HG03469 (cell line): ENCODE measurements at regions not wholly inside any gene's neighbourhood (a gene's known extent, or its start where the extent isn't known, plus 50 kb on each side); places are given as distances from the start of the nearest gene placed in this dataset.
"Not testable (repeated sequence)": the region's sequence is repeated elsewhere in the genome, so short reads cannot be mapped to it uniquely, and the experiment has no call there.

ENCODE experiments used
- ATAC-seq: cut with Tn5 transposase; IDR thresholded peaks from one replicate; pipeline ENCODE4 v1.9.1; 2021; ENCODE audit warnings: mild to moderate bottlenecking, moderate library complexity, moderate number of reproducible peaks; ENCODE audit not compliant: unreplicated experiment

DNA sequence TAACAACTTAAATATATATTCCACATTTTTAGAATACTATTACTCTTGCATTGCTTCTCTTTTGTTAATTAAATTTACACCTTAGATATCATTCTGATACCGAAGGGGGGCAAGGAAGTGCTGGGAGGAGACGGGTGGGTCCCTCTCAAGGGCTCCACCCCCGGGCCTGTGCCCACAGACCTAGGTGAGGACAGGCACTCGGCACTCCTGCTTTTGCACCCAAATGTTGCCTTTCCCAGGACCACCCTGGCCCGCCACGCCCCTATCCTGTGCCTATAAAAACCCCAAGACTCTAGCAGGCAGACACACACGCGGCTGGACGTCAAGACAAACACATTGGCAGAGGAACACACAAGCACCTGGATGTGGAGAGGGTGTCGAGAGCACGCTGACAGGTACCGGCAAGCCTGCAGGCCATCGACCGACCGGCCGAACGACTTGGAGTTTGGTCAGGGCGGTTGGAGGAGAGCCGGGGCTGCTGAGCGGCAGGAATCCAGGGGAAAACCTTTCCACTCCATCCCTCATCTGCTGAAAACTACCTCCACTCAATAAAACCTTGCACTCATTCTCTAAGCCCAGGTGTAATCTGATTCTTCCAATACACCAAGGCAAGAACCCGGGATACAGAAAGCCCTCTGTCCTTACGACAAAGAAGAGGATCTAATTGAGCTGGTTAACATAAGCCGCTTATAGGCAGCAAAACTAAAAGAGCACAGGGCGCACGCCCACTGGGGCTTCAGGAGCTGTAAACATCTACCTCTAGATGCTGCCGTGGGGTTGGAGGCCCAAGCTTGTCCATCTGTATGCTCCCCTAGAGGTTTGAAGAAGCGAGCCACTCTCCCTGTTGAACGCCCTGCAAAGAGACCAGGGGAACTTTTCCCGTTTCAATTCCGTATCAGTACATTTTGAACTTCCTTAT is 197.4 kb upstream of the PRSS16 start:
- ATAC-seq = no peak

- not testable (repeated sequence) for ATAC-seq
Measured at GRCh38 chr6:27052082-27052730, 195.3 kb upstream of the PRSS16 start.

GRCh38 chr6:27052731-27053082 is 194.8 kb upstream of the PRSS16 start:
- ATAC-seq = no peak

- ATAC-seq = no peak
Measured at GRCh38 chr6:27053738-27054137, 193.8 kb upstream of the PRSS16 start.

DNA sequence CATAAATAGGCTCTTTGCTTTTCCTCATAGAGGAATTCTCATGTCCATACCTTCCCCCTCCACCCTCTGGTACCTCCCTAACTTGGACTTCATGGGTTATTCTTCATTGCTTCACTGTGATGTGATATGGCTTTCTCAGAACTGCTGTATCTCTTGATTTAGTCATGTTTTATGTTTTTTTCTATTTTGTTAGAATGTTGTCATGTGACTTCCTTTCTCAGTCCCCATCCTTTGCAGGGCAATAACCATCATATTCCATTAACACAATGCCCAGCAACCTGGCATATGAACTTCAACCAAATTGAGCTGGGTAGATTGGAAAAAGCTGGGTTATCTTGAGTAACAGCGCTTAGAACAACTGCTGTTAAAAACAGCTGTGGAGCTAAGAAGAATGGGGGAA is 190.9 kb upstream of the PRSS16 start:
- ATAC-seq = no peak

DNA sequence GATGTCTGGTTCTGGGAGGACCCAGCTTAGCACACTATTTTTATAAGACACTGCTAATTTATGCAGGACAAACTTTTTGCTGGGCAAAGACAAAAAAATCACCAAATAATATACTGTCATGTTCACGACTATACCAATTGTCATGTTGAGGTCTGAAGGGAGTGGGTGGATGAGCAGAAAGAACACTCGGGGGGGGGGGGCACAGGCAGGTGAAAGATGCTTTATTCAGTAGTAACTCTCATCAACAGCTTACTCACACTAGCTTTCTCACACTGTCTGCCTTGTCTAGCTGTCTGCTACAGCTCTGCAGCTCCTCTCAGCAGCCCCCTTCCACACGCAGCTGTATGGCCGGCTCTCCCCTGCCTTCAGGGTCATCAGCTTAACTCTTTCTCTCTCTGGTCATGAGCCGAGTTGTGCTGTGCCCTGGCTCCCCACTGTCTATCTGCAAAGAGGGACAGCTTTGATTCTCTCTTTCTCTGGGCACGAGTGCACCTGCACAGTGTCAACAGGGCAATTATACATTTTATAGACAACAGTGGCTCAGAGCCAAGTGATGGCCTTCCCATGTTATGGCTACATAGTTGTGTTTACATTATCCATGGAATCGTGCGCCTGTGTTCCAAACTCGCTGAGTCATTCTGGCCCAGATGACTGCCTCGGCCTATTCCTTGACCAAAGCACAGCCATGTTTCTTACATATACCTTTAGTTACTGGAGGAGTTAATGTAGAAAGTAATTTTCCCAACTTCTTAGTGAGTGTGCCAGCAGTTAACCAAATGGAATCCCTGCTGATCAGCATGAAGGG is 187.7 kb upstream of the PRSS16 start:
- no peak for ATAC-seq

DNA sequence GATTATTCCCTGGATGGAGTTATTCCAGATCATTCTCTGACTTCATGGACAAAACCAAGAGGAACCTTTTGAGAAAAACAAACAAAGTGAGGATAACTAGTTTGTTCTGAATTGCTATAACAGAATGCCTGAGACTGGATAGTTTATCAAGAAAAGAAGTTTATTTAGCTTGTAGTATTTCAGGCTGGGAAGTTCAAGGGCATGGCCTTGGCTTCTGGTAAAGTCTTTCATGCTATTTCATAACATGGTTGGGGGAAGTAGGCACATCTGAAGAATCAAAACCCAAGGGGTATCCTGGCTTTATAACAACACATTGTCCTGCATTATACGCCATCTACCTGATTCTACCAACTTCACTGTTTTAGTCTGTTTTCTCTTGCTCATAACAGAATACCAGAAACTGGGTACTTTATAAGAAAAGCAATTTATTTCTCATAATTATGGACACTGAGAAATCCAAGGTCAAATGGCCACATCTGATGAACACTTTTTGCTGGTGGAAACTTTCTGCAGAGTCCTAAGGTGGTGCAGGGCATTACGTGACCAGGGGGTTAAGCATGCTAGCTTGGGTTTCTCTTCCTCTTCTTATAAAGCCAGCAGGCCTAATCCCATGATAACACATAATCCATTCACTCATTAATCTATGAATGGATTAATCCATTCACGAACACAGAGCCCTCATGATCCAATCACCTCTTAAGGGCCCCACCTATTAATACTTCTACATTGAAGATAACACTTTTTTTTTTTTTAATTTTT is 186.1 kb upstream of the PRSS16 start:
- no peak for ATAC-seq

GRCh38 chr6:27062755-27063154 is 184.7 kb upstream of the PRSS16 start:
- no peak for ATAC-seq

GRCh38 chr6:27065183-27065582 is 182.3 kb upstream of the PRSS16 start:
- no peak for ATAC-seq

- ATAC-seq = no peak
Measured at GRCh38 chr6:27066381-27066780, 181.1 kb upstream of the PRSS16 start.

GRCh38 chr6:27066802-27067201 is 180.7 kb upstream of the PRSS16 start:
- ATAC-seq = no peak

DNA sequence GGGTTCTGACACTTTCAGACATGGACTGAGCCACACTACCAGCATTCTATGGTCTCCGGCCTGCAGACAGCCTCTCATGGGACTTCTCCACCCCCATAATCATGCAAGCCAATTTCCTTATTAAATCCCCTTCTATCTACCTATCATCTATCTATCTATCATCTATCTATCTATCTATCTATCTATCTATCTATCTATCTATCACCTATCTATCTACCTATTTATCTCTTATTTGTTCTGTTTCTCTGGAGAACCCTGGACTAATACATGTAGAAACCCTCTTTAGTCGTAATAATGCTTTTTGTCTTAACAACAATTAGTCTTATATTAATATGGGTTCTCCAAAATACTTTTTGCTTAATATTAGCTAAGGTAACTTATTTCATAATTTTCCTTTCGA is 174.1 kb upstream of the PRSS16 start:
- ATAC-seq = no peak

GRCh38 chr6:27076116-27076515 is 171.4 kb upstream of the PRSS16 start:
- ATAC-seq = no peak

DNA sequence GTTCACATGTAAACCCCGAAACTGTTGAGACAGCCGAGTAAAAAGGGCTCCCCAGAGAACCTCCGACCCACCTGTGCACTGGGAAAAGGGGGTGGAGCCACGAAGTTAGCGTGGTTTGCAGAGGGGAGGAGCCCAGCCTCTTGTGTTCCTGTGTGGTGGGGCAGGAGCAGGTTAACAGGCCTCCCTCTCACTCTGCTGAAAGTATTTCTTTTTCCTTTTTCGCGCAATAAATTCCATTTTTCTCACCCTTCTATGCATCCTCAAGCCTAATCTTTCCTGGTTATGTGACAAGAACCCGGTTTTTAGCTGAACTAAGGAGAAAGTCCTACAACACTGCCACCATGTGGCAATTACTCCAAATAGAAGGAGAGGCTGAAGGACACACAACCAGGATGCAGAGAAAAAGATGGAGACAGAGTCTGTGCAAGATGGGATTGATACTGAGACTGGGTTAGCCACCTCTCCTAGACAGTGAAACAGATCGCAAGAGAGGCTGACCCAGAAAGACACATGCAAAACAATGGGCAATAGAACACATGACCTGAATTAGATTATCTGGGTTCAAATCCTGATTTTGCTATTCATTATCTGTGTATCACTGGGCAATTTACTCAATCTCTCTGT is 168.7 kb upstream of the PRSS16 start:
- no peak for ATAC-seq

DNA sequence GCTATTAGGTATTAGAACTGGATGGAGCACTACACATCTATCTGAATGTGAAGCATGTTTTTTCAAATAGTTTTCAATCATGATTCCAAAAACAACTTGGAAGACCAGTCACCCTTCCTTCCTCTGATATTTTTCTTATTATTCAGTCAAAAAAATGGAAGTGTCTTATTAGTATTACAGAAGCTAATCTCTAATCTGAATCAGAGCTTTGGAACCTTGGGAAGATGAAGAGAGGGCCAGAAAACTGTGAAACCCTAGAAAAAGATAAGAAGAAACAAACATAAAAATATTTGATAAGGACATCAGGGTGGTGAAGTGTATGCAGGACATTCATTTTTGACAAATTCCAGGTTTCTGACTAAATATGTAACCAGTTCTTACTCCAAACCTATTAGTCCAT is 166.3 kb upstream of the PRSS16 start:
- ATAC-seq = no peak

- no peak for ATAC-seq
Measured at GRCh38 chr6:27081931-27082330, 165.6 kb upstream of the PRSS16 start.

GRCh38 chr6:27088068-27088467 is 159.4 kb upstream of the PRSS16 start:
- no peak for ATAC-seq

GRCh38 chr6:27091661-27092315 is 155.7 kb upstream of the PRSS16 start:
- ATAC-seq = no peak

- no peak for ATAC-seq
Measured at GRCh38 chr6:27092316-27092692, 155.2 kb upstream of the PRSS16 start.

GRCh38 chr6:27095914-27096313 is 151.6 kb upstream of the PRSS16 start:
- ATAC-seq = no peak
